Skeletal muscle tissue (tissue), 3 donors: ENCODE measurements at regions not wholly inside any gene's neighbourhood (a gene's known extent, or its start where the extent isn't known, plus 50 kb on each side); places are given as distances from the start of the nearest gene placed in this dataset.

ENCODE experiments used
- H3K27ac ChIP-seq: one replicate; pipeline ENCODE4 v1.7.0; 2013; ENCODE audit warnings: mild to moderate bottlenecking, low read depth, low read length, inconsistent platforms
- H3K27me3 ChIP-seq, 3 donors: one replicate each; pipeline ENCODE4 v1.7.0; 2013; ENCODE audit warnings: low read length in 3 of 3; ENCODE audit not compliant: control insufficient read depth in 3 of 3, insufficient read depth in 3 of 3
- H3K36me3 ChIP-seq, 3 donors: one replicate each; pipeline ENCODE4 v1.7.0; 2013; ENCODE audit warnings: low read length in 3 of 3; ENCODE audit not compliant: control insufficient read depth in 3 of 3, insufficient read depth in 3 of 3
- H3K4me1 ChIP-seq, 3 donors: one replicate each; pipeline ENCODE4 v1.7.0; 2013; ENCODE audit warnings: low read length in 3 of 3, mild to moderate bottlenecking in 3 of 3; ENCODE audit not compliant: control insufficient read depth in 3 of 3, insufficient read depth in 3 of 3
- H3K4me3 ChIP-seq, 3 donors: one replicate each; pipeline ENCODE4 v1.7.0; 2013; ENCODE audit warnings: low read length in 3 of 3
- H3K9ac ChIP-seq, 3 donors: one replicate each; pipeline ENCODE4 v1.7.0; 2013; ENCODE audit warnings: low read length in 3 of 3, mild to moderate bottlenecking in 3 of 3, moderate library complexity in 2 of 3, low read depth in 1 of 3
- H3K9me3 ChIP-seq, 3 donors: one replicate each; pipeline ENCODE4 v1.7.0; 2013; ENCODE audit warnings: low read length in 3 of 3; ENCODE audit not compliant: control insufficient read depth in 3 of 3
- donor health status: Osteomylitis.

GRCh38 chr1:56418151-56418631, 161.2 kb downstream of the PLPP3 start:
- Histone ChIP-seq H3K4me3 (no peak overlapping the region), H3K9me3 (no peaks in the 10 kb centered on the region), H3K4me1 (peaks cover 0 to 7% (median 2%) of the 10 kb centered on the region in 3 donors), H3K9ac (no peak overlapping the region), H3K27me3 (no peaks in the 10 kb centered on the region), H3K27ac (no peak overlapping the region), H3K36me3 (no peaks in the 10 kb centered on the region)

DNA sequence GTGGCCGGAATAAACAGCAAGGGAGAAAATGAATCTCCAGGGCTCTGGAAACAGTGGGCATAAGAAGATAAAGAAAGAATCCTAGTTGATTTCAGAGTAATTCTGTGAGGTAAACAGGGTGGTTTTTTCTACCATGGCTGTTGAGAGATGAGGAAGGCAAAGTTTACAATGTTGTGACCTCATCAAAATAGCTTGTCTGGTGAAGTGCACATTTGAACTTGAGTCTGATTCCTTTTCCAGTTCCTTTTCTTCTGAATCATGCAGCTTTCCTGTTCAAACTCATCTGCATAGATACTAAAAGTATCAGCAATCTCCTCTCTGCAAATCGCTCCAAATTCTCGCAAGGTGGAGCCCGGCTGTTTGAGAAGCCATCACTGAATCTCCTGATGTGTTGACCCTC, 161.7 kb downstream of the PLPP3 start:
- no peak overlapping the region for H3K27ac ChIP-seq
- no peaks in the 10 kb centered on the region for H3K9me3 ChIP-seq
- H3K9ac ChIP-seq, result no peak overlapping the region
- H3K4me1 ChIP-seq, result peaks cover 0 to 7% (median 2%) of the 10 kb centered on the region in 3 donors
- no peaks in the 10 kb centered on the region for H3K27me3 ChIP-seq
- no peak overlapping the region for H3K4me3 ChIP-seq
- H3K36me3 ChIP-seq, result no peaks in the 10 kb centered on the region

DNA sequence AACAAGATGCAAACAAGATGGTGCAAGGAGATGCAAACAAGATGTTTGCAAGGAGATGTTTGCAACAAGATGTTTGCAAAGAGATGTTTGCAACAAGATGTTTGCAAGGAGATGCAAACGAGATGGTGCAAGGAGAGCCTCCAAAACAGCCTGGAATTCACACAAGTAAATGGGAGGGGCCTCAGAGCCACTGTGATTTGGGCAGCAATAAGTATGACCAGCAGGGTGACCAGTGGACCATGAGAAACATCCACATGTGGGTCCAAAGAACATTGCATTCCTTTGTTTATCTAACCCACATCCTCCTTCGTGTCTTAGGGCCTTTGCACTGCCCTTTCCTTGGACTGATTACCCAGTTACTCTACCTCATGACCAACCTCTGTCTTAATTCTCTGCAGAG, 162.9 kb downstream of the PLPP3 start:
- Histone ChIP-seq H3K27ac (no peak overlapping the region), H3K4me1 (peaks cover 0 to 7% (median 7%) of the 10 kb centered on the region in 3 donors), H3K36me3 (no peaks in the 10 kb centered on the region), H3K4me3 (no peak overlapping the region), H3K9me3 (no peaks in the 10 kb centered on the region), H3K9ac (no peak overlapping the region), H3K27me3 (no peaks in the 10 kb centered on the region)

DNA sequence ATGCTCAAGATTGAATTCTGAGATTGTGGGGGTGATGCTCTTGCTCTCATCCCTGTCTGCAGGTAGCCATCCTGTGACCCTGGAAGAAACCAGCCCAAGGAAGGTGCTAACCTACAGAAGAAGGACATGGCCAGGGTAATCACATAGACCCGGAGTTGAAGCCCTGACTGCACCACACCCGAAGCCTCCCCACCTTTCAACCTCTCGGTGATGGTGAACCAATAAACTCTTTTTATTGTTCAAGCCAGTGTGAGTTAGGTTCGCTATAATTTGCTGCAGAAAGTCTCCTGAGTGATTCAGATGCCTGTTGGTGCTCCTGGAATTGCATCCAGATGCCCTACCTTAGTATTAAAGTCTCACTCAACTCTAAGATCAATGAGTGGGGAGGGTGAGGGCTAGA, 163.6 kb downstream of the PLPP3 start:
- no peaks in the 10 kb centered on the region for H3K36me3 ChIP-seq
- no peaks in the 10 kb centered on the region for H3K27me3 ChIP-seq
- no peak overlapping the region for H3K4me3 ChIP-seq
- no peak overlapping the region for H3K9ac ChIP-seq
- no peaks in the 10 kb centered on the region for H3K9me3 ChIP-seq
- H3K27ac ChIP-seq, result no peak overlapping the region
- peaks cover 0 to 9% (median 7%) of the 10 kb centered on the region in 3 donors for H3K4me1 ChIP-seq

DNA sequence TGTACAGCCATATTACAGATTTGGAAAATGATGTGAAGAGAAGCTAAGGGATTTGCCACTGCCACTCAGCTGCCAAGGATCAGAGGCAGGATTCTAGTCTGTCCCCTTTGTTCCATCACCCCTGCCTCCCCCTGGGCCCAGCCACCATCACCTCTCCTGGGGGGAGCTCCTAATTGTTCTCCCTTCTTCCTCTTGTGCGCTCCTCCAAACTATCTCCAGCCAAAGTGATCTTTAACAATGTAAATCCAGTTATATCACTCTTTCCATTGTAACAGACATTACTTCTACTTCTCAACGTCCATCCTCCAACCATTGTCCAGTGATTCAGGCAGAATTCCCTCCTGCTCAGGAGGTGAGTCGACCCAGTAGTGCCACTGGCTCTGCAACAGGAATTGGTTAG, 164.1 kb downstream of the PLPP3 start:
- no peaks in the 10 kb centered on the region for H3K36me3 ChIP-seq
- H3K27me3 ChIP-seq, result no peaks in the 10 kb centered on the region
- H3K9ac ChIP-seq, result no peak overlapping the region
- H3K9me3 ChIP-seq, result no peaks in the 10 kb centered on the region
- H3K4me1 ChIP-seq, result peaks cover 0 to 9% (median 7%) of the 10 kb centered on the region in 3 donors
- no peak overlapping the region for H3K27ac ChIP-seq
- H3K4me3 ChIP-seq, result no peak overlapping the region

GRCh38 chr1:56414728-56415224, 164.6 kb downstream of the PLPP3 start:
- H3K9ac ChIP-seq, result no peak overlapping the region
- no peaks in the 10 kb centered on the region for H3K36me3 ChIP-seq
- no peak overlapping the region for H3K27ac ChIP-seq
- H3K4me3 ChIP-seq, result no peak overlapping the region
- peaks cover 0 to 9% (median 7%) of the 10 kb centered on the region in 3 donors for H3K4me1 ChIP-seq
- no peaks in the 10 kb centered on the region for H3K9me3 ChIP-seq
- no peaks in the 10 kb centered on the region for H3K27me3 ChIP-seq

GRCh38 chr1:56413671-56414199, 165.6 kb downstream of the PLPP3 start:
- Histone ChIP-seq H3K27me3 (no peaks in the 10 kb centered on the region), H3K9ac (no peak overlapping the region), H3K4me3 (no peak overlapping the region), H3K9me3 (no peaks in the 10 kb centered on the region), H3K36me3 (no peaks in the 10 kb centered on the region), H3K27ac (no peak overlapping the region), H3K4me1 (peaks cover 0 to 8% (median 7%) of the 10 kb centered on the region in 3 donors)

GRCh38 chr1:56411484-56412180, 167.7 kb downstream of the PLPP3 start:
- peaks cover 0 to 5% (median 3%) of the 10 kb centered on the region in 3 donors for H3K4me1 ChIP-seq
- no peak overlapping the region for H3K4me3 ChIP-seq
- no peaks in the 10 kb centered on the region for H3K9me3 ChIP-seq
- no peaks in the 10 kb centered on the region for H3K36me3 ChIP-seq
- no peak overlapping the region for H3K9ac ChIP-seq
- H3K27me3 ChIP-seq, result no peaks in the 10 kb centered on the region
- H3K27ac ChIP-seq, result no peak overlapping the region

GRCh38 chr1:56411021-56411420, 168.3 kb downstream of the PLPP3 start:
- Histone ChIP-seq H3K27me3 (no peaks in the 10 kb centered on the region), H3K27ac (no peak overlapping the region)

GRCh38 chr1:56410405-56410804, 169.0 kb downstream of the PLPP3 start:
- H3K9me3 ChIP-seq, result no peaks in the 10 kb centered on the region

More at GRCh38 chr1:56411021-56411420, 168.3 kb downstream of the PLPP3 start:
- no peak overlapping the region for H3K9ac ChIP-seq
- H3K4me1 ChIP-seq, result peaks cover 0 to 5% (median 3%) of the 10 kb centered on the region in 3 donors
- H3K4me3 ChIP-seq, result no peak overlapping the region
- H3K36me3 ChIP-seq, result no peaks in the 10 kb centered on the region
- H3K9me3 ChIP-seq, result no peaks in the 10 kb centered on the region

More at GRCh38 chr1:56410405-56410804, 169.0 kb downstream of the PLPP3 start:
- peaks cover 0 to 5% (median 3%) of the 10 kb centered on the region in 3 donors for H3K4me1 ChIP-seq
- no peaks in the 10 kb centered on the region for H3K27me3 ChIP-seq
- H3K9ac ChIP-seq, result no peak overlapping the region
- no peaks in the 10 kb centered on the region for H3K36me3 ChIP-seq
- H3K27ac ChIP-seq, result no peak overlapping the region
- no peak overlapping the region for H3K4me3 ChIP-seq
